Neural cell (in vitro differentiated cells): ENCODE measurements at regions not wholly inside any gene's neighbourhood (a gene's known extent, or its start where the extent isn't known, plus 50 kb on each side); places are given as distances from the start of the nearest gene placed in this dataset.
"Not testable (repeated sequence)": the region's sequence is repeated elsewhere in the genome, so short reads cannot be mapped to it uniquely, and the experiment has no call there.

Experiments used
- H2AFZ ChIP-seq: fragments of 200-600, 300-800 bp; sonication (generic), shearing (Covaris generic); 2 replicates; pipeline ENCODE4 v1.6.0; 2014; ENCODE audit warnings: low read depth, mild to moderate bottlenecking, antibody characterized with exemption, low read length, moderate library complexity
- H3F3A ChIP-seq: fragments of 200-600 bp; shearing (Covaris generic); 2 replicates; pipeline ENCODE4 v1.6.1; 2016; ENCODE audit warnings: mild to moderate bottlenecking, moderate library complexity, mixed read lengths, antibody characterized with exemption, low read length; ENCODE audit not compliant: insufficient read depth, poor library complexity, severe bottlenecking
- H3K27ac ChIP-seq: fragments of 200-600, 300-800 bp; sonication (generic), shearing (Covaris generic); 2 replicates; pipeline ENCODE4 v1.5.1; 2014; ENCODE audit warnings: mild to moderate bottlenecking, low read length, moderate library complexity
- H3K27me3 ChIP-seq: fragments of 300-800, 200-600 bp; sonication (generic), shearing (Covaris generic); 2 replicates; pipeline ENCODE4 v1.6.0; 2014; ENCODE audit warnings: mild to moderate bottlenecking, low read depth, low read length, moderate library complexity; ENCODE audit not compliant: insufficient read depth
- H3K36me3 ChIP-seq: fragments of 300-800, 200-600 bp; sonication (generic), shearing (Covaris generic); 2 replicates; pipeline ENCODE4 v1.5.1; 2014; ENCODE audit warnings: mild to moderate bottlenecking, antibody characterized with exemption, low read length, moderate library complexity; ENCODE audit not compliant: insufficient read depth
- H3K4me2 ChIP-seq: fragments of 300-800, 200-600 bp; sonication (generic), shearing (Covaris generic); 2 replicates; pipeline ENCODE4 v1.6.0; 2014; ENCODE audit warnings: mild to moderate bottlenecking, low read length
- H3K4me3 ChIP-seq: fragments of 300-800, 200-600 bp; sonication (generic), shearing (Covaris generic); 2 replicates; pipeline ENCODE4 v1.5.1; 2014; ENCODE audit warnings: mild to moderate bottlenecking, low read length, moderate library complexity
- H3K79me2 ChIP-seq: fragments of 200-600 bp; shearing (Covaris generic); replicated peaks from 2 replicates; pipeline ENCODE4 v1.6.0; 2014; ENCODE audit warnings: mild to moderate bottlenecking, low read length, moderate library complexity; ENCODE audit not compliant: insufficient read depth
- H3K9ac ChIP-seq: fragments of 300-800, 200-600 bp; sonication (generic), shearing (Covaris generic); 2 replicates; pipeline ENCODE4 v1.6.1; 2016; ENCODE audit warnings: mild to moderate bottlenecking, low read length, mixed read lengths
- H3K9me2 ChIP-seq: fragments of 200-600 bp; shearing (Covaris generic); 2 replicates; pipeline ENCODE4 v1.6.1; 2016; ENCODE audit warnings: mild to moderate bottlenecking, low read length, mixed read lengths; ENCODE audit not compliant: insufficient read depth
- H3K9me3 ChIP-seq: fragments of 200-600, 300-800 bp; sonication (generic), shearing (Covaris generic); 2 replicates; pipeline ENCODE4 v1.6.1; 2016; ENCODE audit warnings: mild to moderate bottlenecking, mixed run types, low read length, moderate library complexity, mixed read lengths
- H4K20me1 ChIP-seq: fragments of 200-600 bp; shearing (Covaris generic); 2 replicates; pipeline ENCODE4 v1.6.1; 2016; ENCODE audit warnings: mild to moderate bottlenecking, mixed run types; ENCODE audit not compliant: insufficient read depth
- CTCF ChIP-seq: fragments of 450-650 bp; IDR thresholded peaks from 2 replicates; pipeline ENCODE4 v1.5.1; 2014; ENCODE audit warnings: antibody characterized with exemption, mild to moderate bottlenecking, moderate library complexity; ENCODE audit not compliant: poor library complexity, severe bottlenecking
- EP300 ChIP-seq: fragments of 450-650 bp; conservative IDR thresholded peaks from 2 replicates; pipeline ENCODE4 v1.6.1; 2014; ENCODE audit warnings: antibody characterized with exemption, mild to moderate bottlenecking, moderate library complexity; ENCODE audit not compliant: poor library complexity, severe bottlenecking
- EZH2 ChIP-seq: fragments of 200-600, 300-800 bp; shearing (Covaris generic), sonication (generic); IDR thresholded peaks from 2 replicates; pipeline ENCODE4 v1.6.1; 2014; ENCODE audit warnings: antibody characterized with exemption, low read length, borderline replicate concordance, mild to moderate bottlenecking; ENCODE audit not compliant: insufficient read depth, poor library complexity, severe bottlenecking
- MXI1 ChIP-seq: fragments of 450-650 bp; conservative IDR thresholded peaks from 2 replicates; pipeline ENCODE4 v1.6.1; 2014; ENCODE audit warnings: antibody characterized with exemption, mild to moderate bottlenecking; ENCODE audit not compliant: poor library complexity, severe bottlenecking
- POLR2AphosphoS5 ChIP-seq: IDR thresholded peaks from 2 replicates; pipeline ENCODE4 v1.6.1; 2012
- RAD21 ChIP-seq: fragments of 450-650 bp; conservative IDR thresholded peaks from 2 replicates; pipeline ENCODE4 v1.6.1; 2014; ENCODE audit warnings: antibody characterized with exemption, mild to moderate bottlenecking, moderate library complexity
- REST ChIP-seq: IDR thresholded peaks from 2 replicates; pipeline ENCODE4 v1.6.1; 2012; ENCODE audit warnings: borderline replicate concordance
- SMC3 ChIP-seq: fragments of 450-650 bp; conservative IDR thresholded peaks from 2 replicates; pipeline ENCODE4 v1.6.1; 2014; ENCODE audit warnings: antibody characterized with exemption, mild to moderate bottlenecking, moderate library complexity; ENCODE audit not compliant: poor library complexity
- TAF1 ChIP-seq: IDR thresholded peaks from 2 replicates; pipeline ENCODE4 v1.6.1; 2012; ENCODE audit warnings: low read depth

- Histone ChIP-seq H3K36me3 (no peaks in the 10 kb centered on the region), H4K20me1 (no peaks in the 10 kb centered on the region), H3K9ac (no peak overlapping the region), H3K4me3 (no peak overlapping the region), H3K79me2 (no peaks in the 10 kb centered on the region), H3K4me2 (no peak overlapping the region), H3F3A (no peaks in the 10 kb centered on the region), H3K27ac (no peak overlapping the region), H3K27me3 (no peaks in the 10 kb centered on the region), H2AFZ (no peak overlapping the region), H3K9me3 (no peaks in the 10 kb centered on the region), H3K9me2 (no peaks in the 10 kb centered on the region)
- TF ChIP-seq REST, result no peak
- no peak for TF ChIP-seq EP300
- no peak for TF ChIP-seq POLR2AphosphoS5
- no peak for TF ChIP-seq CTCF
- TF ChIP-seq MXI1, result no peak
- no peak for TF ChIP-seq SMC3
- no peak for TF ChIP-seq RAD21
- no peak for TF ChIP-seq EZH2
- no peak for TF ChIP-seq TAF1
These were observed 468.0 kb downstream of the PREX1 start for GRCh38 chr20:48359692-48360341.

- not testable (repeated sequence) for H2AFZ ChIP-seq, H3F3A ChIP-seq, H3K9ac ChIP-seq, H3K79me2 ChIP-seq, H3K9me3 ChIP-seq, H3K9me2 ChIP-seq, H3K4me3 ChIP-seq, H4K20me1 ChIP-seq, H3K4me2 ChIP-seq, H3K36me3 ChIP-seq, H3K27me3 ChIP-seq, H3K27ac ChIP-seq
These were observed 468.8 kb downstream of the PREX1 start for GRCh38 chr20:48359055-48359390.
